HUDEP-2 (cell line): ENCODE measurements at regions not wholly inside any gene's neighbourhood (a gene's known extent, or its start where the extent isn't known, plus 50 kb on each side); places are given as distances from the start of the nearest gene placed in this dataset.
"Not testable (repeated sequence)": the region's sequence is repeated elsewhere in the genome, so short reads cannot be mapped to it uniquely, and the experiment has no call there.

Experiments
- DNase-seq, 76 experiments: peaks; one replicate each; lab custom pipeline; 2025; ENCODE audit not compliant: unreplicated experiment in 76 of 76; lab: John Stamatoyannopoulos, UW

DNA sequence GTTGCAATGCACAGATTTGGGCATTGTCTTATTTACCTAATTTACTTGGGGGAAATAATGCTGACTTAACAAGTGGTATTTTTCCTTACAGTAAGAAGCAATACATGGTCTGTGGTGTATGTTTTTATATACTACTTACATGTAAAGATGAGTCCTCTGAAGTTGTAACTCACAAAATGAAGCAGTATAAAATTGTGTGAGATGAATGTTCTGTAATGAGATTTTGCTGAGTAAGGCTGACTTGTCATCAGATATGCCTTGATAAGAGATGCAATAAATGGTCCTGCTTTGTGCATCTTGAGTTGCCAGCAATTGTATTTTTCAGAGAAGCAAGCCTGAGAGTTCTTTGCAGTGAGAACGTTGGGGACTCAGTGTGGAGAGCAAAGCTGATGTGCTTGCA lies 92.2 kb upstream of the GNAQ start:
- DNase-seq: no peak

DNA sequence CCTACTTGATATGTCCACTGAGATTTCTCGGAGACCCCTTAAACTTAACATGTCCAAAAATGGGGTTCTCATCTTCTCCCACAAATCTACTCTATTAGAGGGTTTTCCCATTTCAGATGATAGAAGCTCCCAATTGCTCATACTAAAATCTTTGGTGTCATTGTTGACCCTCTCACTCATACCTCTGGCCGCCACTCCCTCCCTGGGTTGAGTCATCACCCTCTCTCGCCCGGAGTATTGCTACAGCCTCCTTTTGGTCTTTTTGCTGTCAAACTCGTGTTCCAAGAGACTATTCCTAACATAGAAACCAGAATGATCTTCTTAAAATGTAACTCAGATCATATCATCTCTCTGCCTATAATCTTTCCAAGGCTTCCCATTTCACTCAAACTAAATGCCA lies 91.0 kb upstream of the GNAQ start:
- DNase-seq: peak in 1 of 76 experiments; percentile 1

GRCh38 chr9:78121488-78121887 lies 89.9 kb upstream of the GNAQ start:
- peak in 53 of 76 experiments; percentile 2 to 71 (median 27) for DNase-seq

- peak in 8 of 76 experiments; percentile 4 to 55 (median 27) for DNase-seq
Measured at GRCh38 chr9:78118742-78119473, 87.3 kb upstream of the GNAQ start.

GRCh38 chr9:78115073-78115472 lies 83.5 kb upstream of the GNAQ start:
- peak in 12 of 76 experiments; percentile 4 to 40 (median 17) for DNase-seq

DNA sequence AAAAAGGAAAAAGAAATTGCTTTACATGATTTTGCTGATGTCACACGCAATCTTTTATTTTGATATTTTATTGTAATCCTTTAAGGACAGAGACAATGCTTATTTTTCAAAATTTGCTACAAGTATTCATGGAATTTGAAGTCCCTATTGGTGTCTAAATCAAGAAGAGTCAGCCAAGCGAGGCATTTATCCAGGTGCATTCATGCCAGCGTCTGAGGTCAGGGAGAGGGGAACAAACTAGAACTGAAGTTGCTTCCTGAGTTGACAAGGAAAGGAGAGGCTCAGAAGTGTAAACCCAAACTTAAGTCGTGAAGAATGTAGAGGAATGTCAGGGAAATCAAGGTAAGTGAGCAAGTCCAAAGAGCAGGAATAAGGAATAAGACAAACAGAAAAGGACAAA lies 83.0 kb upstream of the GNAQ start:
- no peak for DNase-seq

DNA sequence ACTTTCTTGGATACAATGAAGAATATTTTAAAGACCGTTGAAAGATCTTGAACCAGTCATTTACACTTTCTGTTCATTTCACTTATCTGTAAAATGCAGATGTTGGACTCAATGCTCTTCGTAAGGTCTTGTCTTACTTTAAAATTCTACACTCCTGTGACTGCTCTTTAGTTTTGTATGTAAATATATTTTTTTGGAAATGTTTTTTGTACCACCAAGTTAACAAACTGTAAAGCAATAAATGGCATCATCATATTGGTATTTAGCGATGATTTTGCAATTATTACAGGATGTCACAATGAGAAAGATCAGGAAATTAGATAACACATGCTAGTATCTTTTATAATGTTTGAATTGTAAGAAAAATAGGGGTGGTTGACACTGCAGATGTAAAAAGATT lies 80.8 kb upstream of the GNAQ start:
- DNase-seq: no peak

DNA sequence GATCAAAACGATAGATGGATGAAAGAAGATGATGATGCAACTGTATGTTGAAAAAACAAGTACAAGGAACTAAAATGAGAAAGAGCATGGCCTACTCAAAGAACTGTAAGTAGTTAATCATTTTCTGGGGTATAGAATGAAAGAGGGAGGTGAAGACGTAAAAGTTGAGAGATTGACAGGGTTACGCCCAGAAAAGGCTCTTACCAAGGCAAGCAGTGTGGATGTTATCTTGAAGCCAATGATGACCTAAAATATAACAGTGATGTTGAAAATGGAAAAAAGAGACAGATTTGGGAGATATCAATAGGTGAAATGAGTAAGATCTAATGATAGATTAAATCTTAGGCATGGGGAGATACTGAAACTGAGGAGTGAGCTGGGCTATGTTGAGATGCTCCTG lies 80.4 kb upstream of the GNAQ start:
- no peak for DNase-seq

DNA sequence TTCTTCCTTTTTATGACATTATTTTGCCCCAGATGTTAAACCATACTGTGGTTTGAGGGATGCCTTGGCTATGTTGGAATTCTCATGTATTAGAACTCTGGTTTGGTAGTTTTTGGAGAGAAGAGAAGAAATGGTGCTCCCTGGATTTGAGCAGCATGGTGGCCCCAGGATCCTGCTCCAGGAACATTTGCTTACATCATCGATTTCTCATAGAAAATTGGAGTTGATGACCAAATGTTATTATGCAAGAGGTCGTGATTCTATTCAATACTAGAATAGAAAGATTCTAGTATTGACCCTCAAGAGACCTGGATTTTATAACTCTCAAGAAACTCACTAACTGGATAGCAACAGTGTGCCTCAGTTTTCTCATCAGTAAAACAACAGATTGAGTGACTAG lies 77.5 kb upstream of the GNAQ start:
- no peak for DNase-seq

- DNase-seq: not testable (repeated sequence)
Measured at GRCh38 chr9:78106586-78106985, 75.0 kb upstream of the GNAQ start.

- no peak for DNase-seq
Measured at GRCh38 chr9:78103971-78104433, 72.4 kb upstream of the GNAQ start.

DNA sequence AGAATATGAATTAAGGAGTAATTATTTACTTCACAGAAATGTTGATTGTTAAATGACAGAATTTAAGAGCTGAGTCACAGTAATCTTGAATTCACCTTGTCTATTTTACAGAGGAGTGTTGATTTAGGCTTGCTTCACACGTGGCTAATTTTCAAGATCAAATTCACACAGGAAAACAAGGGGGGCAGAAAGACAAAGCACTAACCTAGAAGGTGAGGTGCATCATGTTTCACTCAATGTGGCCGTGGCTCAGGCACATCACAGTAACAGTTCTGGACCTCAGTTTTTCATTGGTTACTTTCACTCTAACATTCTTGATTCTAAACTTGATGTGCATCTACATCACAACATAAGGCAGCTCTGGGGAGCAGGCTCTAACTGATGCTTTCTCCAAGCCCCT lies 69.6 kb upstream of the GNAQ start:
- DNase-seq: no peak

- no peak for DNase-seq
Measured at GRCh38 chr9:78097541-78097940, 65.9 kb upstream of the GNAQ start.

GRCh38 chr9:78091731-78092130 lies 60.1 kb upstream of the GNAQ start:
- DNase-seq: no peak

GRCh38 chr9:78089111-78089510 lies 57.5 kb upstream of the GNAQ start:
- DNase-seq: no peak

GRCh38 chr9:78088190-78088589 lies 56.6 kb upstream of the GNAQ start:
- not testable (repeated sequence) for DNase-seq
